OCI-LY1 (cell line): ENCODE measurements at regions not wholly inside any gene's neighbourhood (a gene's known extent, or its start where the extent isn't known, plus 50 kb on each side); places are given as distances from the start of the nearest gene placed in this dataset.

ENCODE experiments used
- H2AFZ ChIP-seq: fragments of 200-600 bp; sonication (generic), shearing (Covaris generic); 2 replicates; pipeline ENCODE4 v1.6.0; 2014; ENCODE audit warnings: antibody characterized with exemption, mild to moderate bottlenecking, low read length
- H3F3A ChIP-seq: fragments of 200-600 bp; sonication (generic), shearing (Covaris generic); 2 replicates; pipeline ENCODE4 v1.6.0; 2014; ENCODE audit warnings: mild to moderate bottlenecking, antibody characterized with exemption, low read length, moderate library complexity; ENCODE audit not compliant: insufficient read depth
- H3K27ac ChIP-seq: fragments of 200-600 bp; sonication (generic); 2 replicates; pipeline ENCODE4 v1.5.1; 2014; ENCODE audit warnings: low read length, mixed run types, mild to moderate bottlenecking, low read depth; ENCODE audit not compliant: poor library complexity, severe bottlenecking
- H3K27me3 ChIP-seq: fragments of 200-600 bp; sonication (generic); 2 replicates; pipeline ENCODE4 v1.6.0; 2014; ENCODE audit warnings: antibody characterized with exemption, mild to moderate bottlenecking, low read length, moderate library complexity; ENCODE audit not compliant: insufficient read depth
- H3K36me3 ChIP-seq: fragments of 200-600 bp; sonication (generic); 2 replicates; pipeline ENCODE4 v1.6.1; 2014; ENCODE audit warnings: mild to moderate bottlenecking, antibody characterized with exemption, low read length, moderate library complexity, mixed read lengths; ENCODE audit not compliant: insufficient read depth
- H3K4me1 ChIP-seq: fragments of 200-600 bp; sonication (generic); 2 replicates; pipeline ENCODE4 v1.5.1; 2014; ENCODE audit warnings: mild to moderate bottlenecking, low read length, moderate library complexity; ENCODE audit not compliant: insufficient read depth, severe bottlenecking
- H3K4me2 ChIP-seq: fragments of 200-600 bp; sonication (generic), shearing (Covaris generic); 2 replicates; pipeline ENCODE4 v1.6.1; 2014; ENCODE audit warnings: low read length
- H3K4me3 ChIP-seq: fragments of 200-600 bp; sonication (generic); 2 replicates; pipeline ENCODE4 v1.5.1; 2014; ENCODE audit warnings: low read length, low read depth, mild to moderate bottlenecking, mixed read lengths; ENCODE audit not compliant: poor library complexity, severe bottlenecking
- H3K79me2 ChIP-seq: fragments of 200-600 bp; shearing (Covaris generic); 2 replicates; pipeline ENCODE4 v1.6.1; 2016; ENCODE audit warnings: mixed run types, low read length, mixed read lengths; ENCODE audit not compliant: insufficient read depth
- H3K9ac ChIP-seq: fragments of 200-600 bp; sonication (generic), shearing (Covaris generic); 2 replicates; pipeline ENCODE4 v1.6.1; 2014; ENCODE audit warnings: mild to moderate bottlenecking, low read length, mixed read lengths
- H3K9me2 ChIP-seq: fragments of 200-600 bp; sonication (generic), shearing (Covaris generic); 2 replicates; pipeline ENCODE4 v1.6.1; 2014; ENCODE audit warnings: low read depth, mild to moderate bottlenecking, low read length, mixed read lengths
- H3K9me3 ChIP-seq: fragments of 200-600 bp; shearing (Covaris generic); 2 replicates; pipeline ENCODE4 v1.6.1; 2014; ENCODE audit warnings: low read length, mixed read lengths
- H4K20me1 ChIP-seq: fragments of 200-600 bp; sonication (generic), shearing (Covaris generic); 2 replicates; pipeline ENCODE4 v1.6.0; 2016; ENCODE audit warnings: mild to moderate bottlenecking, low read length; ENCODE audit not compliant: insufficient read depth
- CTCF ChIP-seq: fragments of 200-600 bp; sonication (generic), shearing (Covaris generic); IDR thresholded peaks from 2 replicates; pipeline ENCODE4 v1.5.1; 2017; ENCODE audit warnings: mild to moderate bottlenecking, antibody characterized with exemption, low read length, moderate library complexity, mixed read lengths
- EZH2 ChIP-seq: fragments of 200-600 bp; sonication (generic), shearing (Covaris generic); IDR thresholded peaks from 2 replicates; pipeline ENCODE4 v1.8.0; 2017; ENCODE audit warnings: borderline replicate concordance, mixed run types, mild to moderate bottlenecking, antibody characterized with exemption, low read length, moderate library complexity, mixed read lengths

- no peaks in the 10 kb centered on the region for H3F3A ChIP-seq
Observed at GRCh38 chr2:240288087-240288521, 147.4 kb upstream of the GPC1 start.

GRCh38 chr2:240289701-240290431, 145.6 kb upstream of the GPC1 start:
- Histone ChIP-seq H3K9ac (no peak overlapping the region), H3K27me3 (no peaks in the 10 kb centered on the region), H4K20me1 (no peaks in the 10 kb centered on the region), H3K9me3 (no peaks in the 10 kb centered on the region), H3F3A (no peaks in the 10 kb centered on the region), H3K4me1 (no peaks in the 10 kb centered on the region), H2AFZ (no peak overlapping the region), H3K36me3 (no peaks in the 10 kb centered on the region), H3K79me2 (no peaks in the 10 kb centered on the region), H3K27ac (no peak overlapping the region), H3K4me3 (no peak overlapping the region), H3K9me2 (no peaks in the 10 kb centered on the region), H3K4me2 (no peak overlapping the region)
- TF ChIP-seq CTCF (no peak), EZH2 (no peak)

More at GRCh38 chr2:240288087-240288521, 147.4 kb upstream of the GPC1 start:
- Histone ChIP-seq H3K4me2 (no peak overlapping the region), H3K79me2 (no peaks in the 10 kb centered on the region), H3K27me3 (peaks cover 3% of the 10 kb centered on the region; the same call in 1 of the 2 replicates), H4K20me1 (no peaks in the 10 kb centered on the region), H2AFZ (no peak overlapping the region), H3K4me1 (no peaks in the 10 kb centered on the region), H3K27ac (no peak overlapping the region), H3K9me2 (no peaks in the 10 kb centered on the region), H3K4me3 (no peak overlapping the region), H3K36me3 (no peaks in the 10 kb centered on the region), H3K9me3 (0 out of 2 replicates have a peak, but pooled peaks cover 2% of the 10 kb centered on the region), H3K9ac (no peak overlapping the region)
- no peak for TF ChIP-seq CTCF
- TF ChIP-seq EZH2: no peak

GRCh38 chr2:240290432-240291336, 144.8 kb upstream of the GPC1 start:
- H4K20me1 ChIP-seq: no peaks in the 10 kb centered on the region
- H3K4me2 ChIP-seq: no peak overlapping the region
- H3K9ac ChIP-seq: no peak overlapping the region
- no peaks in the 10 kb centered on the region for H3K9me2 ChIP-seq
- no peaks in the 10 kb centered on the region for H3K79me2 ChIP-seq
- H3K27me3 ChIP-seq: no peaks in the 10 kb centered on the region
- H3F3A ChIP-seq: no peaks in the 10 kb centered on the region
- H3K27ac ChIP-seq: no peak overlapping the region
- H3K4me3 ChIP-seq: no peak overlapping the region
- H3K9me3 ChIP-seq: no peaks in the 10 kb centered on the region
- no peak overlapping the region for H2AFZ ChIP-seq
- TF ChIP-seq CTCF: no peak
- no peaks in the 10 kb centered on the region for H3K36me3 ChIP-seq
- no peaks in the 10 kb centered on the region for H3K4me1 ChIP-seq
